Small intestine (tissue), 7 donors: ENCODE measurements at regions not wholly inside any gene's neighbourhood (a gene's known extent, or its start where the extent isn't known, plus 50 kb on each side); places are given as distances from the start of the nearest gene placed in this dataset.

Source experiments
- DNase-seq, 2 donors: peaks; one replicate each; pipeline versions ENCODE4 v3.0.0 to v3.0.0-alpha.2; 2013
- FAIRE-seq: peaks from 2 replicates; lab custom pipeline; 2012; peaks lifted over from hg19 to GRCh38; lab: Jason Lieb, UNC
- H3K27ac ChIP-seq, 3 donors: one replicate each; pipeline ENCODE4 v1.5.1; 2013; ENCODE audit warnings: low read length in 2 of 3, mild to moderate bottlenecking in 2 of 3, control low read depth in 1 of 3, inconsistent platforms in 1 of 3, low read depth in 1 of 3, moderate library complexity in 1 of 3
- H3K27me3 ChIP-seq, 3 donors: one replicate each; pipeline ENCODE4 v1.6.1; 2013; ENCODE audit warnings: low read length in 3 of 3, inconsistent platforms in 1 of 3; ENCODE audit not compliant: control insufficient read depth in 3 of 3, insufficient read depth in 3 of 3
- H3K36me3 ChIP-seq, 3 donors: one replicate each; pipeline ENCODE4 v1.6.1; 2013; ENCODE audit warnings: low read length in 3 of 3, inconsistent platforms in 1 of 3, low read depth in 1 of 3, mild to moderate bottlenecking in 1 of 3, moderate library complexity in 1 of 3; ENCODE audit not compliant: control insufficient read depth in 3 of 3, insufficient read depth in 2 of 3
- H3K4me1 ChIP-seq, 3 donors: one replicate each; pipeline ENCODE4 v1.6.1; 2013; ENCODE audit warnings: low read length in 2 of 3, inconsistent platforms in 1 of 3, low read depth in 1 of 3, mild to moderate bottlenecking in 1 of 3, moderate library complexity in 1 of 3; ENCODE audit not compliant: control insufficient read depth in 3 of 3, insufficient read depth in 2 of 3
- H3K4me3 ChIP-seq, 3 donors: one replicate each; pipeline ENCODE4 v1.5.1; 2013; ENCODE audit warnings: low read length in 3 of 3, control low read depth in 1 of 3, inconsistent platforms in 1 of 3, low read depth in 1 of 3, mild to moderate bottlenecking in 1 of 3, moderate library complexity in 1 of 3
- H3K9me3 ChIP-seq, 2 donors: one replicate each; pipeline ENCODE4 v1.6.1; 2013; ENCODE audit warnings: low read depth in 1 of 2, low read length in 1 of 2; ENCODE audit not compliant: control insufficient read depth in 2 of 2, insufficient read depth in 1 of 2
- WGBS, 3 donors: extraction: QIAGEN DNeasy Blood & Tissue Kit; methylation state at CpG; one replicate each; pipeline ENCODE4 v1.1.7; 2013; 5-methylcytosine and 5-hydroxymethylcytosine counted together
- donor health status: healthy with polysubstance abuse.
- donor health status: control.
- donor health status: control.
- donor health status: Bipolar disorder and iron deficiency.
- donor health status: healthy.

DNA sequence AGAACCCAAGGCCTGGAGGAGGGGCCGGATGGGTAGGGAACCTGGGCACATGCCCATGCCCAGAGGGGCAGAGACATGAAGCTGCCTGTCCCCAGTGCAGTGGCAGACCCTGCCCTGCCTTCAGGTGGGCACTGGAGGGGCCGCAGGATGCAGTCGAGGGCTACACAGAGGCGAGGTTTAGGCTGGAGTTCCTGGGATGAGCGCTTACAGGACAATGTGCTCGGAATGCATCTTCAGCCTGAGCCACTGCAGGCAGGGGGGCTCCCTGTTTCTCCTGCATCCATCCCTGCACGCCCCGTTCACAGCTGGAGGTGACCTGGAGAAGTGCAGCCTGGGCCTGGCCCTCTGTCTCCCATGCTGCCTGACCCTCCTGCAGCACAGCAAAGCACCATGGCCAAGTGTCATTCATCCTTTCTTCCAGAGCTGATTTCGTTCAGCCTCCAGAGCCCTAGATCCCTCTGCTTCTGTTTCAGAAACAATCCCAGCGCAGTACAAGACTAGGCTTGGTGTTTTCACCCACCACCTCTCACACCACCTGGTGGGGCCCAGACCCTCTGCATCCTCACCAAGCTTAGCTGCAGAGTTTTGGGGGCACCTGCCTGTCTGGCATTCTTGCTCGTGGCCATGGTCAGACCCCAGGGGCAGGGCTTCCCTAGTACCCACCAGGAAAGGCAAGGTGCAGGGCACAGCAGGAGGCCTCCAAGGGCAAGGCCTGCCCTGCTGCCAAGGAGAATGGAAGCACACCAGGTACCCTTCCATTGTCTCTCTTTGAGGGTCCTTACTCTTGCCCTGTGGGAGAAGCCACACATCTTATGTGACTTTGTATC lies 311.9 kb downstream of the TCERG1L start:
- FAIRE-seq (no peak), DNase-seq (no peak)

DNA sequence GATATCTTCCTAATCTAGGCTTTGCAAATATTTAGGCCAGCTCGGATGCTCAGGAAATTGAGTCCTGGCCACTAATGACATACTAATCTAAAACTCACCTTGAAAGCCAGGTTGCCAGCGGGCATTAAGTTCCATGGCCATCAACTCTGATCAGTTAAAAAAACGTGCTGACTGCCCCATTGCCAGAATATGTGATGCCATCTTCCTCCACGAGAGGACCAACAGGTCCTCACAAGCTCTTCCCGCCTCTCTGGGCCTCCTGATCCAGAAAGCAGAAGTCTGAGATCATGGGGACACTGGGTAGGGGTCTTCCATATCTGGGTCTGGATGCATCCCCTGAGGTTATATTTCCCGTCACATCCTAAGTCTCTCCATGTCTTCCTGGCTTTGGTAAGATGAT lies 311.3 kb downstream of the TCERG1L start:
- 55 to 73% (median 57%) methylated on average over 6 of the region's 6 CpGs for WGBS, 3 donors
- no peaks in the 10 kb centered on the region for H3K36me3 ChIP-seq
- no peaks in the 10 kb centered on the region for H3K4me1 ChIP-seq
- DNase-seq (no peak), FAIRE-seq (no peak)
- no peak overlapping the region for H3K27ac ChIP-seq
- no peak overlapping the region for H3K4me3 ChIP-seq
- no peaks in the 10 kb centered on the region for H3K27me3 ChIP-seq
- H3K9me3 ChIP-seq = no peaks in the 10 kb centered on the region

More for the DNA sequence above, 311.9 kb downstream of the TCERG1L start:
- H3K4me3 ChIP-seq = no peak overlapping the region
- H3K27ac ChIP-seq = no peak overlapping the region
- WGBS, 3 donors = 74 to 83% (median 75%) methylated on average over 11 of the region's 11 CpGs
- no peaks in the 10 kb centered on the region for H3K4me1 ChIP-seq
- H3K27me3 ChIP-seq = no peaks in the 10 kb centered on the region
- no peaks in the 10 kb centered on the region for H3K9me3 ChIP-seq
- no peaks in the 10 kb centered on the region for H3K36me3 ChIP-seq

DNA sequence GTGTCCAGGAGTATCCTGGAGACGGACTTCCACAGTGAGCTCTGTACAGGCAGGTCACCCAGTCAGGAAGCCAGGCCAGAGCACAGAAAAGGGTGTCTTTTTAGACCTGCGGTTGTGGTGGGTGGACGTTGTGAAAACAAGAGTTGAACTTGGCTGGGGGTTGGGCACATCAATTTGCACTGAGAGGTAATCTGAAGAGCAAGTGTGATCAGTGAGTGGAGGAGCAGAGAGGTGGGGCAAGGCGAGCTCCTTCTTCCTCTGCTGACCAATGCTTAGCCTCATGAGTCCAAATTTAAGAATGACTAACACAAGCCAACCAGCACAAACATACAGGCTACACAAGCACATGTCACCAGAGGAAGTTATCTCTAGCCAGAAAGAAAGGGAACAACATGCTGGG lies 310.8 kb downstream of the TCERG1L start:
- Histone ChIP-seq H3K9me3 (no peaks in the 10 kb centered on the region), H3K36me3 (no peaks in the 10 kb centered on the region), H3K4me1 (no peaks in the 10 kb centered on the region), H3K4me3 (no peak overlapping the region), H3K27ac (no peak overlapping the region), H3K27me3 (no peaks in the 10 kb centered on the region)
- DNase-seq = no peak
- WGBS, 3 donors = 45 to 69% (median 56%) methylated on average over 4 of the region's 4 CpGs
- no peak for FAIRE-seq

DNA sequence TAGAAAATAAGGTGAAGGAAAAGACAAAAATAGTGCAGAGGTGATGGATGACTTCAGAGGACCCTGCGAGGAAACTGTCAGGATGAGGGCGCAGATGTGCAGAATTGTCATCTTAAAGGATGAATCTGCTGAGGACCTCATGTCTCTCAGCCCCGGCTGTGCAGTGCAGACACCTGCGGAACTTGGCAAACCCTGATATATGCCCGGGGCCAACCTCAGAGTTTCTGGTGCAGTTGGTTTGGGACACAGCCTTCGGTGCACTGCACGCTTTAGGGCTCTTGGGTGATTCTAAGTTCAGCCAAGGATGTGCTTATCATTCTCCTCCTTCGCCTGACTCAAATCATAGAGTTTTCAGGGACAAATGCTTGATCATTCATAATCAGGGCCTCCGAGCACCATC lies 310.1 kb downstream of the TCERG1L start:
- 82 to 86% (median 85%) methylated on average over 9 of the region's 9 CpGs for WGBS, 3 donors
- Histone ChIP-seq H3K27ac (no peak overlapping the region), H3K4me1 (no peaks in the 10 kb centered on the region), H3K4me3 (no peak overlapping the region), H3K27me3 (no peaks in the 10 kb centered on the region), H3K9me3 (no peaks in the 10 kb centered on the region), H3K36me3 (no peaks in the 10 kb centered on the region)
- DNase-seq (no peak), FAIRE-seq (no peak)

DNA sequence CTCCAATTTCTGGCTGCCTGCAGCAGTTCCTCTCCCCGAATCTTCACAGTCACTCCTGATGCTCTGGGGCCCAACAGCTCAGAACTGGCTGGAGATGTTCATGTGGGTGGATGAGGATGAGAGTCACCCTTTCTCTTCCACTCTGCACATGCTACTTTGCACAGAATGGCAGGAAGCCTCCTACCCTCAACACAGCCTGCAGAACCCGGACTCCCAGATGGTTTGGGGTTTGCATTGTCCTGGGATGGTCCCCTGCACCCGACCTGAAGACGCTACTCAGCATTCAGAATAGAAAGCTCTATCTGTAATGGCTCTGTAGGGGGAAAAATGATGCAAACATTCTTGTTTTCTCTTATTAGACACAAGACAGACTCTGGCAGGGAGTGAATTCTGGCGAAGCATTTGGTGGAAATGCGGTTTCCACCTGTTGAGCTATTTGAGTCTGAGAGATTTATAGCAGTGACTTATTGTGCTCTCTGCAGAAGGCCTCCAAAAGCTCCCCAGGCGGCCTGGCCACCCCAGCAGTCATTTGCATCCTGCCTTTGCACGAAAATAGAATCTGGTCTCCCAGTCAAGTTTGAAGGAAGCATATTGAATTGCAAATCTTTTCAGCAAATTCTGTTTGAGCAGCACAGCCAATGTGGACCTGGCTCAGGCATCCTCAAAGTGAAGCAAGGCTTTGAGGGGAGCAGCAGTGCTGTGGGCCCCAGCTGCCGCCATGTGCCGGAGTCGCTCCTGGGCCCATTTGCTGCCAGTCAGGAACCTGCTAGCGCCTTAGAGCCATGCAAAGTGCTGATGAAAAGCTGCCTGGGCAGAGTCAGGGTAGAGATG lies 309.3 kb downstream of the TCERG1L start:
- FAIRE-seq = no peak
- Histone ChIP-seq H3K4me3 (no peak overlapping the region), H3K9me3 (no peaks in the 10 kb centered on the region), H3K27me3 (no peaks in the 10 kb centered on the region), H3K36me3 (no peaks in the 10 kb centered on the region), H3K4me1 (no peaks in the 10 kb centered on the region), H3K27ac (no peak overlapping the region)
- no peak for DNase-seq
- 55 to 69% (median 64%) methylated on average over 12 of the region's 12 CpGs for WGBS, 3 donors

DNA sequence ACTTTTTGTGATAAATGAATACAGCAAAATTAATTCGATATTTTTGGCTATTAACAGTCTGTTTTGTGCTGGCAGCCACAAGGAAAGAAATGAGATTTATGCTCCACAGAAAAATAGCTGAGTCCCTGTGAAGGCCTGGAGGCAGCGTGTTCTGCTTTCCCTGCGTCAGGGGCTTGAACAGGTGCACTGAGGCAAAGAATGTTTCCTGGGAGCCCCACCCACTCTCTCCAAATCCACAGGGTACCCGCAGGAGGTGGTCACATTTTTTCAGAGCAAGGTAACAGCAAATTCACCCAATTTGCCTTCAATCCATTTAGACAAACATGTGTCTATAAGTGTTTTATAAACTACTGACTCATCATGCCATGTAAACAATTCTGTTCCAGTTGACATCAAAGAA lies 308.1 kb downstream of the TCERG1L start:
- FAIRE-seq (no peak), DNase-seq (no peak)
- no peaks in the 10 kb centered on the region for H3K27me3 ChIP-seq
- H3K4me3 ChIP-seq = no peak overlapping the region
- no peaks in the 10 kb centered on the region for H3K9me3 ChIP-seq
- H3K27ac ChIP-seq = no peak overlapping the region
- no peaks in the 10 kb centered on the region for H3K36me3 ChIP-seq
- H3K4me1 ChIP-seq = no peaks in the 10 kb centered on the region
- 76 to 82% (median 76%) methylated on average over 4 of the region's 4 CpGs for WGBS, 3 donors

DNA sequence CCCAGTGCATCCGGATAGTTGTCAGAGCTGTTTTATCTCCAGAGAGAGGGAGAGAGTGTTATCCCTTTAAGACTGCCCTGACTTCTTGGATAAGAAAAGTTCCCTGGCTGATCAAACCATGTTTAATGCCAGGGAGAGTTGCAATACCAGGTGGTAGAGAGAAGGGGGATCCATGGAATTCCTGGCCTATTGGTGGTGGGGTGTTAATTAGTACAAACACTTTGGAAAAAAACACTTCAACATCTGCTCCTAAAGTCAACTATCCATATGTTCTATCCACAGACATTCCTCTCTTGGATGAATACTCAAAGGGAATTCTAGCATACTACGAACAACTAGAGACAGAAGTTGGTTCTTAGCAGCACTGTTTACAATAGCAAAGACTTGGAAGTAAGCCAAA lies 307.2 kb downstream of the TCERG1L start:
- Histone ChIP-seq H3K4me3 (no peak overlapping the region), H3K9me3 (no peaks in the 10 kb centered on the region), H3K4me1 (no peaks in the 10 kb centered on the region), H3K27me3 (no peaks in the 10 kb centered on the region), H3K27ac (no peak overlapping the region), H3K36me3 (no peaks in the 10 kb centered on the region)
- WGBS, 3 donors = 52 to 67% (median 57%) methylated on average over 2 of the region's 2 CpGs
- FAIRE-seq (no peak), DNase-seq (no peak)

DNA sequence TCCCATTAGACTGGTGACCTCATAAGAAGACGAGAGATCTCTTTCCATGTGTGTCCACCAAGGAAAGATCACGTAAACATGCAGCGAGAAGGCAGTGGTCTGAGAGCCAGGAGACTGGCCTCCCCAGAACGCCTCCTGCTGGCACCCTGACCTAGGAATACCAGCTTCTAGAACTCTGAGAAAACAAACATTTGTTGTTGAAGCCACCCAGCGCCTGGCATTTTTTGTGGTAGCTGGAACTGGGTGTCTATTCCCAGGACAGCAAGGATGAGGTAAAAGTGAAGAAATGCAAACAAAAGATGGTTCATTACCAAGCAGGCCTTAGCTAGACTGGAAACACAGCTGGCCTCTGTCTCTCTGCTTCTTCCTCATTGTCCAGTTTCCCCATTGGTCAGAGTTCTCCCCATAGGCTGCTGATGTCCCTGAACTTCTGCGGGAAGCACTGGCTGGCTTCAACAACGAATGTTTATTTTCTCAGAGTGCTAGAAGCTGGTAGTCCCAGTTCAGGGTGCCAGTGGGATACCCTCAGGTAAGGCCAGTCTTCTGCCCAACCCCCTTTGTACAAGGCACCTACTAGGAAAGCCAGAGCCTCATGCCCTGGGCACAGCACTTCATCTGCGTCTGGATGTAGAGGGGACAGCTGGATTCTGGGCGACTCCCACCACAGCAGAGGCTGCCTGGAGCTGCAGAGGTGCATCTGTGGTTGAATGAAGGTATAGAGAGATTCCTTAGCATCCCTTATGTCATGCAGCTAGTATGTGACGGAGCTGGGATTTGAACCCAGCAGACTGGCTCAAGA lies 304.9 kb downstream of the TCERG1L start:
- no peaks in the 10 kb centered on the region for H3K27me3 ChIP-seq
- DNase-seq (no peak), FAIRE-seq (no peak)
- no peak overlapping the region for H3K27ac ChIP-seq
- H3K4me3 ChIP-seq = no peak overlapping the region
- no peaks in the 10 kb centered on the region for H3K4me1 ChIP-seq
- no peaks in the 10 kb centered on the region for H3K9me3 ChIP-seq
- 74 to 86% (median 75%) methylated on average over 10 of the region's 10 CpGs for WGBS, 3 donors
- no peaks in the 10 kb centered on the region for H3K36me3 ChIP-seq
